HUES48 (cell line): ENCODE measurements at regions not wholly inside any gene's neighbourhood (a gene's known extent, or its start where the extent isn't known, plus 50 kb on each side); places are given as distances from the start of the nearest gene placed in this dataset.

ENCODE experiments used
- H3K27ac ChIP-seq: one replicate; pipeline ENCODE4 v1.7.0; 2013; ENCODE audit warnings: low read depth, low read length, inconsistent platforms
- H3K27me3 ChIP-seq: 2 replicates; pipeline ENCODE4 v1.6.1; 2013; ENCODE audit warnings: mild to moderate bottlenecking, low read length; ENCODE audit not compliant: control insufficient read depth, insufficient read depth
- H3K36me3 ChIP-seq: 2 replicates; pipeline ENCODE4 v1.6.1; 2013; ENCODE audit warnings: low read length; ENCODE audit not compliant: control insufficient read depth, insufficient read depth
- H3K4me1 ChIP-seq: 2 replicates; pipeline ENCODE4 v1.6.1; 2013; ENCODE audit warnings: mild to moderate bottlenecking, low read length; ENCODE audit not compliant: control insufficient read depth, insufficient read depth
- H3K4me3 ChIP-seq: 2 replicates; pipeline ENCODE4 v1.5.1; 2013; ENCODE audit warnings: mild to moderate bottlenecking, low read depth, low read length
- H3K9ac ChIP-seq: 2 replicates; pipeline ENCODE4 v1.6.1; 2013; ENCODE audit warnings: mild to moderate bottlenecking, low read depth, low read length, moderate library complexity
- H3K9me3 ChIP-seq: 2 replicates; pipeline ENCODE4 v1.6.1; 2013; ENCODE audit warnings: low read length; ENCODE audit not compliant: control insufficient read depth, insufficient read depth

- Histone ChIP-seq H3K9me3 (no peaks in the 10 kb centered on the region), H3K4me3 (no peak overlapping the region), H3K9ac (no peak overlapping the region), H3K27ac (no peak overlapping the region), H3K4me1 (no peaks in the 10 kb centered on the region), H3K36me3 (no peaks in the 10 kb centered on the region), H3K27me3 (no peaks in the 10 kb centered on the region)
Measured at GRCh38 chr3:53996141-53996874, 104.6 kb upstream of the SELENOK start.

DNA sequence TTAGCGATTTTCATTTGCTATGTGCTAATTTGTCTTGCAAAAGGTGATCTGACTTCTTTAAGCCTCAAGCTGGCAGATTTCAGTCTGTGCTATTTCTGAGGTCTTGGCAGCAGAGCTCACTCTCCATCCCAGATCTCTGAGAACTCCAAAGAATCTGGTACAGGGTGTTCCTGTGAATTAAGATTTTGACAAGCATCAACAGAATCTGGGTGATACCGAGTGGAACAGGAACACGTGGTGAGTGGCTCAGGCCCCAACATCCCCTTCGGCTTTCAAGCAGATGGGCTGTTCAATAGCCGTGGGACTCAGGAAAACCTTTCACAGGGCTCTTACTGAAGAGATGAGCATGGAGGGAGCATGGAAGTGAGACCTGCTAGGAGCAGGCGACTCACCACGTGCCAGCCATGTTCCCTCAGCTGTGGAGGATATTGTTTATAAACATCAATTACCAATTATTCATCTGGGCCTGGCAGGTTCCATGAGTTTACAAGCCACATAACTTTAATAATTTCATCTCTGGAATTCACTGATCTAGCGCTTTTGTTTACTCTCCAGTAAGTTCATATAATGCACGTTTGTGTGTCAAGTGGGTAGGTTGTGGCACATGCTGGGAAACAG lies 103.4 kb upstream of the SELENOK start:
- Histone ChIP-seq H3K27ac (no peak overlapping the region), H3K9ac (no peak overlapping the region), H3K4me1 (no peaks in the 10 kb centered on the region), H3K4me3 (no peak overlapping the region), H3K9me3 (no peaks in the 10 kb centered on the region), H3K36me3 (no peaks in the 10 kb centered on the region), H3K27me3 (no peaks in the 10 kb centered on the region)

- no peak overlapping the region for H3K4me3 ChIP-seq
- no peak overlapping the region for H3K9ac ChIP-seq
- no peaks in the 10 kb centered on the region for H3K27me3 ChIP-seq
- H3K36me3 ChIP-seq, result no peaks in the 10 kb centered on the region
- H3K27ac ChIP-seq, result no peak overlapping the region
- H3K4me1 ChIP-seq, result no peaks in the 10 kb centered on the region
- no peaks in the 10 kb centered on the region for H3K9me3 ChIP-seq
Measured at GRCh38 chr3:53991240-53991639, 99.6 kb upstream of the SELENOK start.

DNA sequence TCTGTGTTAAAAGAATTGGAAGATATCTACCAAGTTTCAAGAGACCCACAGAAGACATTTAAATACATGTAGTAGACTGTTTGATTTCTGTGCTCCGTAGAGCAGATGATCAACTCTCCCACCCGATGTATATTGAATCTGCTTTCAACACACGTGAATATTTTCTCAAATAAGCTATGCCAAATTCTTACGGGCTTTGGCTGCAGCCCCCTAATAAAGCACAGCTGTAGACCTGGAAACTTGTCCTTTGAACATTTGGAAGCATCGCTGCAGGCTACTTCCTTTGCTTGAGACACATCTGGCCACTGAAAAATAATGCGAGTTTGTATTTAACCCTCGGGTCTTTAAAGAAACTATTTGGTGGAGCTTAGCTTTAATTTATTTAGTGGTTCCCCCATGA lies 98.3 kb upstream of the SELENOK start:
- H3K9ac ChIP-seq, result no peak overlapping the region
- H3K27me3 ChIP-seq, result no peaks in the 10 kb centered on the region
- H3K9me3 ChIP-seq, result no peaks in the 10 kb centered on the region
- no peaks in the 10 kb centered on the region for H3K36me3 ChIP-seq
- H3K27ac ChIP-seq, result no peak overlapping the region
- no peak overlapping the region for H3K4me3 ChIP-seq
- H3K4me1 ChIP-seq, result no peaks in the 10 kb centered on the region

GRCh38 chr3:53989451-53989850 lies 97.8 kb upstream of the SELENOK start:
- Histone ChIP-seq H3K27ac (no peak overlapping the region), H3K9me3 (no peaks in the 10 kb centered on the region), H3K36me3 (no peaks in the 10 kb centered on the region), H3K9ac (no peak overlapping the region), H3K4me1 (no peaks in the 10 kb centered on the region), H3K27me3 (no peaks in the 10 kb centered on the region), H3K4me3 (no peak overlapping the region)

DNA sequence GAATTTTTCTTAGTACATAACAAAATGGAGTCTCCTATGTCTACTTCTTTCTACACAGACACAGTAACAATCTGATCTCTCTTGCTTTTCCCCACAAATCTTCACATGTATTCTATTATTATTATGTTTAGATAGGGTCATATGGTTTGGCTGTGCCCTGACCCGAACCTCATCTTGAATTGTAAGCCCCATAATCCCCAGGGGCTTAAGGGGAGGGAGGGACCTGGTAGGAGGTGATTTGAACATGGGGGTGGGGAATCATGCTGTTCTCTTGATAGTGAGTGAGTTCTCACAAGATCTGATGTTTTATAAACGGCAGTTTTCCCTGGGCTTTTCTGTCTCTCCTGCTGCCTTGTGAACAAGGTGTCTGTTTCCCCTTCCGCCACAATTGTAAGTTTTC lies 86.7 kb upstream of the SELENOK start:
- no peaks in the 10 kb centered on the region for H3K36me3 ChIP-seq
- no peaks in the 10 kb centered on the region for H3K9me3 ChIP-seq
- H3K4me1 ChIP-seq, result peaks cover 11% of the 10 kb centered on the region; the same call in 1 of the 2 replicates
- H3K4me3 ChIP-seq, result no peak overlapping the region
- no peak overlapping the region for H3K9ac ChIP-seq
- no peaks in the 10 kb centered on the region for H3K27me3 ChIP-seq
- H3K27ac ChIP-seq, result no peak overlapping the region

DNA sequence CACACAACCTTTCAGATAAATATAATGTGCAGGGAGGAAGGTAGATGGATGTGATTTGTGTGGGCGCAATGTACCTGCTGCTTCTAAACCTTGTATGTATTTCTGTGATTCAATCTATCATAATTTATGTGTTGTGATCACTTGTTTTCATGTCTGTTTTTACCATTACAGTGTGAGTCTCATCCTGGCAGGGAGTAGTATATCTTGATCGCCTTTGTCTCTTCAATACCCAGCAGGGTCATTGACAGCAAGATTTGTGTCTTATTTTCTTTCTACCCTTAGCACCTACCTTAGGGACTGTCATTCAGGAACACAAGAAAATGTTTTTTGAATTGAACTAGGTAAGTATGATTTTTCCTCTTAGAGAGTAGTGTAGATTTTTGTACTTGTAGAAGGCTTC lies 83.7 kb upstream of the SELENOK start:
- peaks cover 3% of the 10 kb centered on the region; the same call in 1 of the 2 replicates for H3K9me3 ChIP-seq
- no peak overlapping the region for H3K9ac ChIP-seq
- H3K4me3 ChIP-seq, result no peak overlapping the region
- no peak overlapping the region for H3K27ac ChIP-seq
- H3K27me3 ChIP-seq, result no peaks in the 10 kb centered on the region
- H3K4me1 ChIP-seq, result peaks cover 7% of the 10 kb centered on the region; the same call in 1 of the 2 replicates
- H3K36me3 ChIP-seq, result no peaks in the 10 kb centered on the region

- H3K4me1 ChIP-seq, result peaks cover 7% of the 10 kb centered on the region; the same call in 1 of the 2 replicates
- H3K9ac ChIP-seq, result no peak overlapping the region
- H3K27ac ChIP-seq, result no peak overlapping the region
- no peaks in the 10 kb centered on the region for H3K27me3 ChIP-seq
- no peak overlapping the region for H3K4me3 ChIP-seq
- H3K9me3 ChIP-seq, result peaks cover 3% of the 10 kb centered on the region; the same call in 1 of the 2 replicates
- no peaks in the 10 kb centered on the region for H3K36me3 ChIP-seq
Measured at GRCh38 chr3:53974324-53974723, 82.7 kb upstream of the SELENOK start.

DNA sequence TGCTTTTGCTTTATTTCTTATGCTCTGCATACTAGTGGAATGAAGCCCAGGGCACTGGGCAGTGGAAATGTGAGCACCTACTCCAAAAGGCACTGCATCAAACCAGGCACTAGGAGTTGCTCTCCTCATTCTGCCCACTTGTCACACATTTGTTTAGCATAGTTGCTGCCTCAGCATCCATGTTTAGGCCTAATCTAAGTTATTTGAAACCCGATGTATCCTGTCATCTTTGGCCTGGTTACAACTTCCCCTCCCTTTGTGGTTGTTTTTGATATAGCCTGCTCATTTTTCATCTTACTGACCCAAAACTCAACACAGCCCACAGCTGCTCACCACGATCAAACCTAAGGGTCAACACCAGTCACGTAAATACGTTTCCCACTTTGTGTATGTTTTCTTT lies 82.2 kb upstream of the SELENOK start:
- Histone ChIP-seq H3K9me3 (peaks cover 3% of the 10 kb centered on the region; the same call in 1 of the 2 replicates), H3K36me3 (no peaks in the 10 kb centered on the region), H3K9ac (no peak overlapping the region), H3K27ac (no peak overlapping the region), H3K4me1 (peaks cover 7% of the 10 kb centered on the region; the same call in 1 of the 2 replicates), H3K27me3 (no peaks in the 10 kb centered on the region), H3K4me3 (no peak overlapping the region)

DNA sequence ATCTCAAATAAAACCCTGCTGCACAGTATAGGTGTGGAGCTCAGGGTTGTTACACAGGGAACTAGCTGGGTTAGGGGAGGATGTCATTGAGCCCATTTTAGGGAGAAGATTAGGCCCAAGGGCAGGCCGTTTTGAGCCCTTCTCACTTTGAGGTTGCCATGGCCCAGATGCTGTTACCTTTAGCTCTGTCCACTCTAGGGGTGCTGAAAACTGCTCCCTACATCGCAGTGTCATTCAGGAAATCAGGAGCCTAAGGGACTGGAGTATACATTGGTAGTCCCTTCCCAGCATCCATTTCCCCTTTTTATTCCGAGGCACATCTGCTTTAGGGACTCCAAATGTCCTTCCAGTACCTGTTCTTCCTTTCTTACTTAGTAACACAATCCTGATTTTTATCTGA lies 79.0 kb upstream of the SELENOK start:
- Histone ChIP-seq H3K9me3 (peaks cover 12% of the 10 kb centered on the region), H3K4me1 (no peaks in the 10 kb centered on the region)

GRCh38 chr3:53969086-53969485 lies 77.4 kb upstream of the SELENOK start:
- Histone ChIP-seq H3K36me3 (no peaks in the 10 kb centered on the region), H3K9me3 (peaks cover 12% of the 10 kb centered on the region), H3K27ac (no peak overlapping the region), H3K9ac (no peak overlapping the region), H3K4me3 (no peak overlapping the region), H3K27me3 (no peaks in the 10 kb centered on the region), H3K4me1 (no peaks in the 10 kb centered on the region)

More for the DNA sequence above, 79.0 kb upstream of the SELENOK start:
- Histone ChIP-seq H3K27me3 (no peaks in the 10 kb centered on the region), H3K27ac (no peak overlapping the region), H3K4me3 (no peak overlapping the region), H3K36me3 (no peaks in the 10 kb centered on the region), H3K9ac (no peak overlapping the region)
